NCI-H748 treated with DMSO at 0.1 percent for 48 hours (cell line): ENCODE measurements at regions not wholly inside any gene's neighbourhood (a gene's known extent, or its start where the extent isn't known, plus 50 kb on each side); places are given as distances from the start of the nearest gene placed in this dataset.

ENCODE experiments used
- DNase-seq: peaks from one replicate; lab custom pipeline; 2025; lab: John Stamatoyannopoulos, UW

GRCh38 chr14:51398898-51399297, 158.9 kb downstream of the TMX1 start:
- no peak for DNase-seq

GRCh38 chr14:51400139-51400538, 160.1 kb downstream of the TMX1 start:
- no peak for DNase-seq

- no peak for DNase-seq
These were observed 161.2 kb downstream of the TMX1 start for GRCh38 chr14:51401272-51401671.

GRCh38 chr14:51401756-51402155, 161.7 kb downstream of the TMX1 start:
- DNase-seq: no peak

- no peak for DNase-seq
These were observed 170.8 kb downstream of the TMX1 start for GRCh38 chr14:51410897-51411296.

GRCh38 chr14:51419685-51420084, 179.6 kb downstream of the TMX1 start:
- no peak for DNase-seq

- DNase-seq: no peak
These were observed 182.7 kb downstream of the TMX1 start for GRCh38 chr14:51422704-51423103.

- no peak for DNase-seq
These were observed 184.0 kb downstream of the TMX1 start for GRCh38 chr14:51424041-51424440.

- DNase-seq: no peak
These were observed 184.7 kb downstream of the TMX1 start for GRCh38 chr14:51424561-51425251.

GRCh38 chr14:51428981-51429380, 188.9 kb downstream of the TMX1 start:
- DNase-seq: no peak

GRCh38 chr14:51430079-51430478, 190.0 kb downstream of the TMX1 start:
- no peak for DNase-seq

GRCh38 chr14:51430633-51431032, 190.6 kb downstream of the TMX1 start:
- DNase-seq: no peak

GRCh38 chr14:51431033-51431709, 191.1 kb downstream of the TMX1 start:
- DNase-seq: no peak

GRCh38 chr14:51431741-51432140, 191.7 kb downstream of the TMX1 start:
- DNase-seq: no peak

GRCh38 chr14:51432302-51432948, 192.4 kb downstream of the TMX1 start:
- no peak for DNase-seq

GRCh38 chr14:51436630-51437029, 196.6 kb downstream of the TMX1 start:
- DNase-seq: no peak

- no peak for DNase-seq
These were observed 199.8 kb downstream of the TMX1 start for GRCh38 chr14:51439896-51440295.

GRCh38 chr14:51441001-51441400, 201.0 kb downstream of the TMX1 start:
- DNase-seq: no peak

- DNase-seq: no peak
These were observed 202.6 kb downstream of the TMX1 start for GRCh38 chr14:51442513-51443175.

GRCh38 chr14:51443195-51444018, 203.4 kb downstream of the TMX1 start:
- no peak for DNase-seq

GRCh38 chr14:51444353-51445000, 204.4 kb downstream of the TMX1 start:
- no peak for DNase-seq
